H9 (cell line): ENCODE measurements at regions not wholly inside any gene's neighbourhood (a gene's known extent, or its start where the extent isn't known, plus 50 kb on each side); places are given as distances from the start of the nearest gene placed in this dataset.

Experiments used
- DNase-seq: peaks from one replicate; pipeline ENCODE4 v3.0.0-alpha.2; 2017
- H2AFZ ChIP-seq: one replicate; pipeline ENCODE4 v1.6.1; 2013; ENCODE audit warnings: mild to moderate bottlenecking, low read length, control low read depth, moderate library complexity
- H2AK5ac ChIP-seq: 2 replicates; pipeline ENCODE4 v1.6.1; 2013; ENCODE audit warnings: low read length, control low read depth, mixed read lengths; ENCODE audit not compliant: insufficient read length
- H2BK120ac ChIP-seq: one replicate; pipeline ENCODE4 v1.6.1; 2013; ENCODE audit warnings: low read depth, mild to moderate bottlenecking, low read length, control low read depth, inconsistent platforms; ENCODE audit not compliant: poor library complexity, severe bottlenecking
- H2BK12ac ChIP-seq: 2 replicates; pipeline ENCODE4 v1.6.1; 2013; ENCODE audit warnings: low read length, control low read depth, mixed read lengths, low read depth; ENCODE audit not compliant: insufficient read length
- H2BK15ac ChIP-seq: 2 replicates; pipeline ENCODE4 v1.6.1; 2013; ENCODE audit warnings: low read depth, low read length, control low read depth
- H2BK20ac ChIP-seq: one replicate; pipeline ENCODE4 v1.6.1; 2013; ENCODE audit warnings: low read depth, mild to moderate bottlenecking, low read length, control low read depth, inconsistent platforms; ENCODE audit not compliant: poor library complexity, severe bottlenecking
- H2BK5ac ChIP-seq: 2 replicates; pipeline ENCODE4 v1.6.1; 2013; ENCODE audit warnings: low read length, control low read depth, mixed read lengths; ENCODE audit not compliant: insufficient read length
- H3K14ac ChIP-seq: 2 replicates; pipeline ENCODE4 v1.6.1; 2013; ENCODE audit warnings: low read length, control low read depth; ENCODE audit not compliant: insufficient read depth
- H3K18ac ChIP-seq: 2 replicates; pipeline ENCODE4 v1.6.1; 2013; ENCODE audit warnings: low read depth, mild to moderate bottlenecking, mixed read lengths, low read length, control low read depth; ENCODE audit not compliant: insufficient read length
- H3K23ac ChIP-seq: 2 replicates; pipeline ENCODE4 v1.6.1; 2013; ENCODE audit warnings: low read length, control low read depth, mixed read lengths, low read depth; ENCODE audit not compliant: insufficient read length
- H3K23me2 ChIP-seq: 2 replicates; pipeline ENCODE4 v1.6.1; 2013; ENCODE audit warnings: low read depth, mild to moderate bottlenecking, mixed read lengths, low read length, control low read depth; ENCODE audit not compliant: insufficient read length, poor library complexity, severe bottlenecking
- H3K27ac ChIP-seq: 2 replicates; pipeline ENCODE4 v1.5.1; 2013; ENCODE audit warnings: low read length, control low read depth, mixed read lengths, low read depth; ENCODE audit not compliant: insufficient read length
- H3K27me3 ChIP-seq: 2 replicates; pipeline ENCODE4 v1.6.1; 2013; ENCODE audit warnings: low read length, control low read depth, inconsistent platforms; ENCODE audit not compliant: insufficient read depth
- H3K4ac ChIP-seq: 2 replicates; pipeline ENCODE4 v1.6.1; 2013; ENCODE audit warnings: low read depth, mild to moderate bottlenecking, control low read depth, inconsistent platforms, low read length, moderate library complexity
- H3K4me1 ChIP-seq: 2 replicates; pipeline ENCODE4 v1.6.1; 2013; ENCODE audit warnings: low read length, control low read depth, inconsistent platforms; ENCODE audit not compliant: insufficient read depth
- H3K4me2 ChIP-seq: 2 replicates; pipeline ENCODE4 v1.6.1; 2013; ENCODE audit warnings: low read length, control low read depth, mixed read lengths; ENCODE audit not compliant: insufficient read length, insufficient read depth
- H3K56ac ChIP-seq: 2 replicates; pipeline ENCODE4 v1.6.1; 2013; ENCODE audit warnings: low read depth, mild to moderate bottlenecking, mixed read lengths, low read length, control low read depth; ENCODE audit not compliant: insufficient read length
- H3K79me1 ChIP-seq: 2 replicates; pipeline ENCODE4 v1.6.1; 2013; ENCODE audit warnings: low read depth, mild to moderate bottlenecking, moderate library complexity, low read length, control low read depth, inconsistent platforms; ENCODE audit not compliant: insufficient read depth, poor library complexity, severe bottlenecking
- H3K79me2 ChIP-seq: 2 replicates; pipeline ENCODE4 v1.6.1; 2013; ENCODE audit warnings: low read length, control low read depth, inconsistent platforms; ENCODE audit not compliant: insufficient read depth
- H3K9ac ChIP-seq: 2 replicates; pipeline ENCODE4 v1.6.1; 2013; ENCODE audit warnings: low read length, control low read depth, mixed read lengths; ENCODE audit not compliant: insufficient read length; ENCODE audit errors: extremely low read depth
- H3K9me3 ChIP-seq: one replicate; pipeline ENCODE4 v1.6.1; 2013; ENCODE audit warnings: low read depth, low read length, inconsistent platforms; ENCODE audit not compliant: control insufficient read depth
- H3T11ph ChIP-seq: one replicate; pipeline ENCODE4 v1.6.1; 2013; ENCODE audit warnings: mild to moderate bottlenecking, low read length, control low read depth, inconsistent platforms
- H4K20me1 ChIP-seq: one replicate; pipeline ENCODE4 v1.6.1; 2013; ENCODE audit not compliant: control insufficient read depth, insufficient read length, insufficient read depth
- H4K5ac ChIP-seq: 2 replicates; pipeline ENCODE4 v1.6.1; 2013; ENCODE audit warnings: low read depth, mild to moderate bottlenecking, mixed read lengths, low read length, control low read depth; ENCODE audit not compliant: insufficient read length
- H4K8ac ChIP-seq: replicated peaks from 2 replicates; pipeline ENCODE4 v1.6.1; 2013; ENCODE audit warnings: low read length, control low read depth, mixed read lengths, low read depth; ENCODE audit not compliant: insufficient read length
- H4K91ac ChIP-seq: 2 replicates; pipeline ENCODE4 v1.6.1; 2013; ENCODE audit warnings: low read depth, mild to moderate bottlenecking, moderate library complexity, mixed read lengths, low read length, control low read depth; ENCODE audit not compliant: insufficient read length
- H3K27ac Mint-ChIP-seq, 3 experiments: 2 replicates in 2 of 3; 3 replicates in 1 of 3; pipeline ENCODE4 v1.8.0; 2020 to 2021; ENCODE audit warnings: mixed read lengths in 3 of 3, mild to moderate bottlenecking in 1 of 3, moderate library complexity in 1 of 3
- H3K27me3 Mint-ChIP-seq: 2 replicates; pipeline ENCODE4 v1.8.0; 2021; ENCODE audit warnings: low read depth, mild to moderate bottlenecking, moderate library complexity, mixed read lengths
- H3K36me3 Mint-ChIP-seq, 3 experiments: 2 replicates in 2 of 3; 3 replicates in 1 of 3; pipeline ENCODE4 v1.8.0; 2020 to 2021; ENCODE audit warnings: low read depth in 3 of 3, mixed read lengths in 3 of 3; ENCODE audit not compliant: insufficient read depth in 1 of 3
- H3K4me1 Mint-ChIP-seq, 2 experiments: 2 replicates each; pipeline ENCODE4 v1.8.0; 2020; ENCODE audit warnings: mixed read lengths in 2 of 2
- H3K4me3 Mint-ChIP-seq, 2 experiments: 2 replicates in 1 of 2; 3 replicates in 1 of 2; pipeline ENCODE4 v1.8.0; 2020 to 2021; ENCODE audit warnings: mild to moderate bottlenecking in 2 of 2, mixed read lengths in 2 of 2, moderate library complexity in 1 of 2
- H3K9me3 Mint-ChIP-seq, 2 experiments: 2 replicates in 1 of 2; 3 replicates in 1 of 2; pipeline ENCODE4 v1.8.0; 2020; ENCODE audit warnings: mild to moderate bottlenecking in 2 of 2, mixed read lengths in 2 of 2, moderate library complexity in 1 of 2
- WGBS: extraction: QIAGEN DNeasy Blood & Tissue Kit; methylation state at CpG from one replicate; pipeline ENCODE4 v1.1.7; 2013; ENCODE audit warnings: missing lambda C conversion rate, low lambda C conversion rate, mixed read lengths; ENCODE audit not compliant: insufficient read length; ENCODE audit errors: extremely low coverage; 5-methylcytosine and 5-hydroxymethylcytosine counted together
- TF ChIP-seq, protein P1 (sequence below): fragments of 200-600 bp; sonication (generic); conservative IDR thresholded peaks from 3 replicates; pipeline ENCODE4 v1.8.0; 2021; ENCODE audit warnings: antibody characterized with exemption, mild to moderate bottlenecking

DNA sequence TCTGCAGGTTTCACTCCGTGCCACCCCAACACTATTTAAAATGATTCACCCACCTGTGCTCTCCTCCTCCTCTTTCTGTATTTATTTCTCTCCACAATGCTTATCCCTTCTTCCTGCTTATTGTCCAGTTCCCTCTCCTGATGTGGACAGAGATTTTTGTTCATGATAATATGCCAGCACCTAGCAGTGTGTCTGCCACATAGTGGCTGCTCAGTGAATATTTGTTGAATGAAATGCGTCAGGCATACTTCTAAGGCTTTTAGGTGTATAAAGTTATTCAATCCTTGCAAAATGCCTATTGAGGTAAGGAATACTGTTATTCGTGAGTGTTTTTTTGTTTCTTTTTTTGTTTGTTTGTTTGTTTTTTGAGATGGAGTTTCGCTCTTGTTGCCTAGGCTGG, 67.5 kb upstream of the MME start:
- no peak overlapping the region for H3K23ac ChIP-seq
- no peaks in the 10 kb centered on the region for H3K9me3 ChIP-seq
- TF ChIP-seq, protein P1, sequence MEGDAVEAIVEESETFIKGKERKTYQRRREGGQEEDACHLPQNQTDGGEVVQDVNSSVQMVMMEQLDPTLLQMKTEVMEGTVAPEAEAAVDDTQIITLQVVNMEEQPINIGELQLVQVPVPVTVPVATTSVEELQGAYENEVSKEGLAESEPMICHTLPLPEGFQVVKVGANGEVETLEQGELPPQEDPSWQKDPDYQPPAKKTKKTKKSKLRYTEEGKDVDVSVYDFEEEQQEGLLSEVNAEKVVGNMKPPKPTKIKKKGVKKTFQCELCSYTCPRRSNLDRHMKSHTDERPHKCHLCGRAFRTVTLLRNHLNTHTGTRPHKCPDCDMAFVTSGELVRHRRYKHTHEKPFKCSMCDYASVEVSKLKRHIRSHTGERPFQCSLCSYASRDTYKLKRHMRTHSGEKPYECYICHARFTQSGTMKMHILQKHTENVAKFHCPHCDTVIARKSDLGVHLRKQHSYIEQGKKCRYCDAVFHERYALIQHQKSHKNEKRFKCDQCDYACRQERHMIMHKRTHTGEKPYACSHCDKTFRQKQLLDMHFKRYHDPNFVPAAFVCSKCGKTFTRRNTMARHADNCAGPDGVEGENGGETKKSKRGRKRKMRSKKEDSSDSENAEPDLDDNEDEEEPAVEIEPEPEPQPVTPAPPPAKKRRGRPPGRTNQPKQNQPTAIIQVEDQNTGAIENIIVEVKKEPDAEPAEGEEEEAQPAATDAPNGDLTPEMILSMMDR: no peak
- H3K4me1 ChIP-seq: no peaks in the 10 kb centered on the region; the same call in 1 of the 2 replicates
- H3K4me3 Mint-ChIP-seq: no peak overlapping the region
- H3K27ac ChIP-seq: no peak overlapping the region
- H2AFZ ChIP-seq: no peak overlapping the region
- H3K79me1 ChIP-seq: no peaks in the 10 kb centered on the region
- H4K91ac ChIP-seq: no peak overlapping the region
- H3K18ac ChIP-seq: no peak overlapping the region
- H3K4me2 ChIP-seq: no peak overlapping the region
- no peaks in the 10 kb centered on the region; a peak in 1 of 5 replicates for H3K9me3 Mint-ChIP-seq
- no peaks in the 10 kb centered on the region for H3K27me3 Mint-ChIP-seq
- no peak overlapping the region for H2AK5ac ChIP-seq
- DNase-seq: no peak
- no peak overlapping the region for H3T11ph ChIP-seq
- no peak overlapping the region for H2BK120ac ChIP-seq
- no peak overlapping the region for H4K5ac ChIP-seq
- no peak overlapping the region for H3K9ac ChIP-seq
- H3K27ac Mint-ChIP-seq: no peak overlapping the region; a peak in 1 of 7 replicates
- H3K27me3 ChIP-seq: no peaks in the 10 kb centered on the region
- no peaks in the 10 kb centered on the region; a peak in 1 of 7 replicates for H3K36me3 Mint-ChIP-seq
- H2BK12ac ChIP-seq: no peak overlapping the region
- no peak overlapping the region for H2BK15ac ChIP-seq
- H2BK5ac ChIP-seq: no peak overlapping the region
- no CpG with 5 or more reads among the region's 4 CpGs for WGBS
- no peaks in the 10 kb centered on the region for H3K23me2 ChIP-seq
- no peak overlapping the region for H2BK20ac ChIP-seq
- peaks cover 27 to 30% of the 10 kb centered on the region in 2 experiments for H3K4me1 Mint-ChIP-seq
- no peaks in the 10 kb centered on the region for H3K79me2 ChIP-seq
- no peak overlapping the region for H3K56ac ChIP-seq
- no peak overlapping the region for H3K4ac ChIP-seq
- H4K20me1 ChIP-seq: no peaks in the 10 kb centered on the region
- H4K8ac ChIP-seq: no peak overlapping the region
- H3K14ac ChIP-seq: no peak overlapping the region
